OCI-LY3 (cell line): ENCODE measurements at regions not wholly inside any gene's neighbourhood (a gene's known extent, or its start where the extent isn't known, plus 50 kb on each side); places are given as distances from the start of the nearest gene placed in this dataset.

ENCODE experiments used
- EZH2phosphoT487 ChIP-seq: fragments of 200-600 bp; shearing (Covaris generic); IDR thresholded peaks from 2 replicates; pipeline ENCODE4 v1.6.1; 2018; ENCODE audit warnings: antibody characterized with exemption, mixed run types, low read depth
- TF ChIP-seq, protein P1 (sequence below): fragments of 200-600, 300-600 bp; sonication (generic); IDR thresholded peaks from 2 replicates; pipeline ENCODE4 v1.5.1; 2014; ENCODE audit warnings: antibody characterized with exemption, low read length, low read depth

GRCh38 chr20:6916938-6917337 is 149.5 kb downstream of the BMP2 start:
- TF ChIP-seq, protein P1, sequence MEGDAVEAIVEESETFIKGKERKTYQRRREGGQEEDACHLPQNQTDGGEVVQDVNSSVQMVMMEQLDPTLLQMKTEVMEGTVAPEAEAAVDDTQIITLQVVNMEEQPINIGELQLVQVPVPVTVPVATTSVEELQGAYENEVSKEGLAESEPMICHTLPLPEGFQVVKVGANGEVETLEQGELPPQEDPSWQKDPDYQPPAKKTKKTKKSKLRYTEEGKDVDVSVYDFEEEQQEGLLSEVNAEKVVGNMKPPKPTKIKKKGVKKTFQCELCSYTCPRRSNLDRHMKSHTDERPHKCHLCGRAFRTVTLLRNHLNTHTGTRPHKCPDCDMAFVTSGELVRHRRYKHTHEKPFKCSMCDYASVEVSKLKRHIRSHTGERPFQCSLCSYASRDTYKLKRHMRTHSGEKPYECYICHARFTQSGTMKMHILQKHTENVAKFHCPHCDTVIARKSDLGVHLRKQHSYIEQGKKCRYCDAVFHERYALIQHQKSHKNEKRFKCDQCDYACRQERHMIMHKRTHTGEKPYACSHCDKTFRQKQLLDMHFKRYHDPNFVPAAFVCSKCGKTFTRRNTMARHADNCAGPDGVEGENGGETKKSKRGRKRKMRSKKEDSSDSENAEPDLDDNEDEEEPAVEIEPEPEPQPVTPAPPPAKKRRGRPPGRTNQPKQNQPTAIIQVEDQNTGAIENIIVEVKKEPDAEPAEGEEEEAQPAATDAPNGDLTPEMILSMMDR: no peak
- no peak for TF ChIP-seq EZH2phosphoT487
